Neural progenitor cell (in vitro differentiated cells): ENCODE measurements at regions not wholly inside any gene's neighbourhood (a gene's known extent, or its start where the extent isn't known, plus 50 kb on each side); places are given as distances from the start of the nearest gene placed in this dataset.

Source experiments
- DNase-seq: peaks from one replicate; pipeline ENCODE4 v3.0.0-alpha.2; 2016; ENCODE audit warnings: low spot score
- H2AFZ ChIP-seq: fragments of 200-600 bp; sonication (generic); replicated peaks from 2 replicates; pipeline ENCODE4 v1.6.1; 2016; ENCODE audit warnings: antibody characterized with exemption
- H3F3A ChIP-seq: fragments of 200-600 bp; sonication (generic); 2 replicates; pipeline ENCODE4 v1.6.1; 2016; ENCODE audit warnings: antibody characterized with exemption, low read depth
- H3K27ac ChIP-seq: fragments of 200-600 bp; sonication (generic); 2 replicates; pipeline ENCODE4 v1.5.1; 2016; ENCODE audit warnings: mild to moderate bottlenecking
- H3K27me3 ChIP-seq: fragments of 200-600 bp; sonication (generic); 2 replicates; pipeline ENCODE4 v1.6.1; 2016; ENCODE audit warnings: mild to moderate bottlenecking, moderate library complexity
- H3K36me3 ChIP-seq: fragments of 200-600 bp; sonication (generic); 2 replicates; pipeline ENCODE4 v1.5.1; 2016
- H3K4me1 ChIP-seq: fragments of 200-600 bp; sonication (generic); 2 replicates; pipeline ENCODE4 v1.6.1; 2016; ENCODE audit warnings: mixed run types
- H3K4me2 ChIP-seq: fragments of 200-600 bp; sonication (generic); 2 replicates; pipeline ENCODE4 v1.6.1; 2016
- H3K4me3 ChIP-seq: fragments of 200-600 bp; sonication (generic); 2 replicates; pipeline ENCODE4 v1.5.1; 2016
- H3K79me2 ChIP-seq: fragments of 200-600 bp; sonication (generic); 2 replicates; pipeline ENCODE4 v1.6.1; 2016; ENCODE audit warnings: low read depth
- H3K9ac ChIP-seq: fragments of 200-600 bp; sonication (generic); 2 replicates; pipeline ENCODE4 v1.6.1; 2016
- H3K9me3 ChIP-seq: fragments of 200-600 bp; sonication (generic); 2 replicates; pipeline ENCODE4 v1.5.1; 2016; ENCODE audit warnings: low read depth
- H4K20me1 ChIP-seq: fragments of 200-600 bp; sonication (generic); 2 replicates; pipeline ENCODE4 v1.6.1; 2016; ENCODE audit warnings: low read depth
- H3K27ac Mint-ChIP-seq: 3 replicates; pipeline ENCODE4 v1.8.0; 2021; ENCODE audit warnings: mixed read lengths
- H3K27me3 Mint-ChIP-seq: 2 replicates; pipeline ENCODE4 v1.8.0; 2022; ENCODE audit warnings: low read depth, mild to moderate bottlenecking, inconsistent platforms, moderate library complexity, mixed read lengths; ENCODE audit not compliant: insufficient read depth
- H3K36me3 Mint-ChIP-seq: 3 replicates; pipeline ENCODE4 v1.8.0; 2021; ENCODE audit warnings: mixed read lengths
- H3K4me1 Mint-ChIP-seq: 3 replicates; pipeline ENCODE4 v1.8.0; 2021; ENCODE audit warnings: mixed read lengths
- H3K4me3 Mint-ChIP-seq: 3 replicates; pipeline ENCODE4 v1.8.0; 2021; ENCODE audit warnings: mild to moderate bottlenecking, moderate library complexity, mixed read lengths
- H3K9me3 Mint-ChIP-seq: 3 replicates; pipeline ENCODE4 v1.8.0; 2020; ENCODE audit warnings: mixed read lengths
- CTCF ChIP-seq: fragments of 200-600 bp; sonication (generic); IDR thresholded peaks from 2 replicates; pipeline ENCODE4 v1.5.1; 2017; ENCODE audit warnings: antibody characterized with exemption, mild to moderate bottlenecking
- EZH2 ChIP-seq: fragments of 200-600 bp; sonication (generic); IDR thresholded peaks from 2 replicates; pipeline ENCODE4 v1.6.1; 2017; ENCODE audit warnings: antibody characterized with exemption, mild to moderate bottlenecking, moderate library complexity
- EZH2phosphoT487 ChIP-seq: fragments of 200-600 bp; sonication (generic); IDR thresholded peaks from 2 replicates; pipeline ENCODE4 v1.6.1; 2017; ENCODE audit warnings: antibody characterized with exemption

GRCh38 chr5:96340357-96340756, 92.7 kb downstream of the PCSK1 start:
- Mint-ChIP-seq H3K27ac (no peak overlapping the region), H3K27me3 (no peaks in the 10 kb centered on the region), H3K36me3 (no peaks in the 10 kb centered on the region), H3K4me3 (no peak overlapping the region), H3K9me3 (no peaks in the 10 kb centered on the region), H3K4me1 (no peaks in the 10 kb centered on the region)
- no peak overlapping the region for H3K4me2 ChIP-seq
- H3K36me3 ChIP-seq: no peaks in the 10 kb centered on the region
- H3F3A ChIP-seq: no peaks in the 10 kb centered on the region
- H3K9me3 ChIP-seq: no peaks in the 10 kb centered on the region
- no peaks in the 10 kb centered on the region for H3K27me3 ChIP-seq
- no peaks in the 10 kb centered on the region for H3K79me2 ChIP-seq
- no peak overlapping the region for H3K9ac ChIP-seq
- TF ChIP-seq CTCF (no peak), EZH2phosphoT487 (no peak), EZH2 (no peak)
- H3K4me1 ChIP-seq: no peaks in the 10 kb centered on the region
- H4K20me1 ChIP-seq: no peaks in the 10 kb centered on the region
- DNase-seq: no peak
- H2AFZ ChIP-seq: no peak overlapping the region
- no peak overlapping the region for H3K4me3 ChIP-seq
- H3K27ac ChIP-seq: no peak overlapping the region

GRCh38 chr5:96339862-96340261, 93.2 kb downstream of the PCSK1 start:
- Mint-ChIP-seq H3K9me3 (no peaks in the 10 kb centered on the region), H3K36me3 (no peaks in the 10 kb centered on the region), H3K27me3 (no peaks in the 10 kb centered on the region), H3K27ac (no peak overlapping the region), H3K4me1 (no peaks in the 10 kb centered on the region), H3K4me3 (no peak overlapping the region)
- Histone ChIP-seq H3K4me2 (no peak overlapping the region), H3K36me3 (no peaks in the 10 kb centered on the region), H2AFZ (no peak overlapping the region), H3K9ac (no peak overlapping the region), H4K20me1 (no peaks in the 10 kb centered on the region), H3K27ac (no peak overlapping the region), H3F3A (no peaks in the 10 kb centered on the region), H3K9me3 (no peaks in the 10 kb centered on the region), H3K4me3 (no peak overlapping the region), H3K27me3 (no peaks in the 10 kb centered on the region), H3K4me1 (no peaks in the 10 kb centered on the region), H3K79me2 (no peaks in the 10 kb centered on the region)
- TF ChIP-seq CTCF (no peak), EZH2 (no peak), EZH2phosphoT487 (no peak)
- DNase-seq: no peak

GRCh38 chr5:96338624-96339415, 94.2 kb downstream of the PCSK1 start:
- Mint-ChIP-seq H3K27ac (no peak overlapping the region), H3K4me1 (no peaks in the 10 kb centered on the region), H3K4me3 (no peak overlapping the region), H3K9me3 (no peaks in the 10 kb centered on the region), H3K27me3 (no peaks in the 10 kb centered on the region), H3K36me3 (no peaks in the 10 kb centered on the region)
- H3K9me3 ChIP-seq: no peaks in the 10 kb centered on the region
- H3K4me2 ChIP-seq: no peak overlapping the region
- no peak overlapping the region for H3K4me3 ChIP-seq
- H3F3A ChIP-seq: no peaks in the 10 kb centered on the region
- H4K20me1 ChIP-seq: no peaks in the 10 kb centered on the region
- no peaks in the 10 kb centered on the region for H3K79me2 ChIP-seq
- H2AFZ ChIP-seq: no peak overlapping the region
- H3K27me3 ChIP-seq: no peaks in the 10 kb centered on the region
- DNase-seq: no peak
- no peaks in the 10 kb centered on the region for H3K4me1 ChIP-seq
- no peaks in the 10 kb centered on the region for H3K36me3 ChIP-seq
- TF ChIP-seq EZH2: no peak
- no peak for TF ChIP-seq EZH2phosphoT487
- TF ChIP-seq CTCF: no peak
- no peak overlapping the region for H3K27ac ChIP-seq
- H3K9ac ChIP-seq: no peak overlapping the region
